GM21447 (cell line): ENCODE measurements at regions not wholly inside any gene's neighbourhood (a gene's known extent, or its start where the extent isn't known, plus 50 kb on each side); places are given as distances from the start of the nearest gene placed in this dataset.
"Not testable (repeated sequence)": the region's sequence is repeated elsewhere in the genome, so short reads cannot be mapped to it uniquely, and the experiment has no call there.

Source experiments
- ATAC-seq: cut with Tn5 transposase; IDR thresholded peaks from one replicate; pipeline ENCODE4 v1.9.1; 2021; ENCODE audit not compliant: unreplicated experiment

GRCh38 chr2:13662055-13662454 is 945.3 kb downstream of the TRIB2 start:
- no peak for ATAC-seq

- no peak for ATAC-seq
Observed at GRCh38 chr2:13666582-13667414, 950.1 kb downstream of the TRIB2 start.

GRCh38 chr2:13667415-13667757 is 950.6 kb downstream of the TRIB2 start:
- no peak for ATAC-seq

- no peak for ATAC-seq
Observed at GRCh38 chr2:13669607-13670006, 952.9 kb downstream of the TRIB2 start.

- ATAC-seq: not testable (repeated sequence)
Observed at GRCh38 chr2:13673821-13674220, 957.1 kb downstream of the TRIB2 start.

- ATAC-seq: no peak
Observed at GRCh38 chr2:13676269-13676668, 956.2 kb upstream of the LRATD1 start.

- no peak for ATAC-seq
Observed at GRCh38 chr2:13681936-13682335, 950.6 kb upstream of the LRATD1 start.

- no peak for ATAC-seq
Observed at GRCh38 chr2:13682540-13683272, 949.8 kb upstream of the LRATD1 start.

GRCh38 chr2:13686262-13686661 is 946.3 kb upstream of the LRATD1 start:
- peak; percentile 66 for ATAC-seq

- ATAC-seq: no peak
Observed at GRCh38 chr2:13694673-13695072, 937.8 kb upstream of the LRATD1 start.

- no peak for ATAC-seq
Observed at GRCh38 chr2:13696601-13697000, 935.9 kb upstream of the LRATD1 start.

GRCh38 chr2:13698847-13699246 is 933.7 kb upstream of the LRATD1 start:
- ATAC-seq: no peak

- not testable (repeated sequence) for ATAC-seq
Observed at GRCh38 chr2:13699939-13700338, 932.6 kb upstream of the LRATD1 start.

GRCh38 chr2:13711154-13711553 is 921.4 kb upstream of the LRATD1 start:
- no peak for ATAC-seq

GRCh38 chr2:13714466-13714865 is 918.1 kb upstream of the LRATD1 start:
- no peak for ATAC-seq

GRCh38 chr2:13725945-13726344 is 906.6 kb upstream of the LRATD1 start:
- no peak for ATAC-seq

- ATAC-seq: no peak
Observed at GRCh38 chr2:13745330-13745729, 887.2 kb upstream of the LRATD1 start.

- no peak for ATAC-seq
Observed at GRCh38 chr2:13751955-13752354, 880.6 kb upstream of the LRATD1 start.

GRCh38 chr2:13758412-13758811 is 874.1 kb upstream of the LRATD1 start:
- ATAC-seq: no peak

- no peak for ATAC-seq
Observed at GRCh38 chr2:13768274-13768673, 864.2 kb upstream of the LRATD1 start.

- ATAC-seq: no peak
Observed at GRCh38 chr2:13770279-13770678, 862.2 kb upstream of the LRATD1 start.

- ATAC-seq: no peak
Observed at GRCh38 chr2:13779996-13780395, 852.5 kb upstream of the LRATD1 start.
